Tibial artery (tissue), 4 donors: ENCODE measurements at regions not wholly inside any gene's neighbourhood (a gene's known extent, or its start where the extent isn't known, plus 50 kb on each side); places are given as distances from the start of the nearest gene placed in this dataset.

Experiments
- DNase-seq, 2 donors: peaks; one replicate each; pipeline ENCODE4 v3.0.0-alpha.2; 2019
- H3K27ac ChIP-seq, 2 donors: fragments of 200-600 bp; sonication (generic) in 1 of 2; 1 replicate in 1 of 2; 2 replicates in 1 of 2; pipeline ENCODE4 v1.5.1; 2018 to 2019; ENCODE audit warnings: mild to moderate bottlenecking in 1 of 2
- H3K27me3 ChIP-seq, 2 donors: fragments of 200-600 bp; sonication (generic) in 1 of 2; one replicate each; pipeline versions ENCODE4 v1.5.1 to v1.6.0; 2016 to 2019
- H3K36me3 ChIP-seq, 3 donors: fragments of 200-600 bp; sonication (generic) in 2 of 3; one replicate each; pipeline ENCODE4 v1.5.1; 2016 to 2019; ENCODE audit warnings: mild to moderate bottlenecking in 2 of 3
- H3K4me1 ChIP-seq, 4 donors: fragments of 200-600 bp; sonication (generic) in 2 of 4; 1 replicate in 3 of 4; 2 replicates in 1 of 4; pipeline ENCODE4 v1.5.1; 2016 to 2019
- H3K4me3 ChIP-seq, 2 donors: fragments of 200-600 bp; sonication (generic) in 1 of 2; 1 replicate in 1 of 2; 2 replicates in 1 of 2; pipeline ENCODE4 v1.5.1; 2018 to 2019; ENCODE audit warnings: mild to moderate bottlenecking in 2 of 2
- H3K9me3 ChIP-seq, 3 donors: fragments of 200-600 bp; sonication (generic) in 1 of 3; one replicate each; pipeline ENCODE4 v1.5.1; 2016 to 2019
- intact Hi-C: fragments of 100-400 bp; cut with DNase I; formaldehyde crosslinking; loops from one replicate; pipeline ENCODE4 v1.15.0; 2023; ENCODE audit warnings: low total_unique reads
- TF ChIP-seq, protein P1 (sequence below), 2 experiments: fragments of 200-600 bp in 1 of 2; fragments of 450-650 bp in 1 of 2; IDR thresholded peaks; one replicate each; pipeline ENCODE4 v1.5.1; 2017 to 2019; ENCODE audit warnings: antibody characterized with exemption in 2 of 2, mild to moderate bottlenecking in 1 of 2, moderate library complexity in 1 of 2

DNA sequence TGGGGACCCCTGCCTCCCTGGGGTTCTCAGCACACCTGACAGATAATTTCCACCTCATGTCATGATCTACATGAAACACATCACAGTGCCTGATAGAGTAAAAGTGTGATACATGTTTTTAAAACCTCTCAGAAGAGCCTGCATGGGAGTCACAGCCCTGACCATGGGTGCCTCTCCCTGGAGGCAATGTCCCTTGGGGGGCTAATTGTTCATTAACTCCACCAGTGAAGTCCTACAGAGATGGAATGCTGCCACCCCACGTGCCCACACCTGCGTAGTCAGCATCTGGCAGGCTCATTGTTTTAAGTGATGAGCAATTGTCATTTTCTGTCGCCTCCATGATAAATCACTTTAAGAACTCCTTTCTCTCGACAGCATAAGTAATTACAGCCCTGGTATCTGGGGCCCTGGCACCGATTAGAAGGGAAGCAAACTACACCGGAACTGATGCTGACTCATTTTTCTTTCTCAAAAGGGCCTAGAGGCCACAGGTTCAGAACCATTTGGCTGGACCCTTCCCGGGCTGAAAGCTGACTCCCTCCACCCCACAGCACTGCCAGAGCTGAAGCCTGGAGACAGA, 109.6 kb upstream of the GJB5 start:
- Histone ChIP-seq H3K9me3 (no peaks in the 10 kb centered on the region), H3K36me3 (no peaks in the 10 kb centered on the region), H3K4me1 (no peaks in the 10 kb centered on the region), H3K27ac (no peak overlapping the region), H3K4me3 (no peak overlapping the region), H3K27me3 (peaks cover 0 to 19% of the 10 kb centered on the region in 2 donors)
- TF ChIP-seq, protein P1, sequence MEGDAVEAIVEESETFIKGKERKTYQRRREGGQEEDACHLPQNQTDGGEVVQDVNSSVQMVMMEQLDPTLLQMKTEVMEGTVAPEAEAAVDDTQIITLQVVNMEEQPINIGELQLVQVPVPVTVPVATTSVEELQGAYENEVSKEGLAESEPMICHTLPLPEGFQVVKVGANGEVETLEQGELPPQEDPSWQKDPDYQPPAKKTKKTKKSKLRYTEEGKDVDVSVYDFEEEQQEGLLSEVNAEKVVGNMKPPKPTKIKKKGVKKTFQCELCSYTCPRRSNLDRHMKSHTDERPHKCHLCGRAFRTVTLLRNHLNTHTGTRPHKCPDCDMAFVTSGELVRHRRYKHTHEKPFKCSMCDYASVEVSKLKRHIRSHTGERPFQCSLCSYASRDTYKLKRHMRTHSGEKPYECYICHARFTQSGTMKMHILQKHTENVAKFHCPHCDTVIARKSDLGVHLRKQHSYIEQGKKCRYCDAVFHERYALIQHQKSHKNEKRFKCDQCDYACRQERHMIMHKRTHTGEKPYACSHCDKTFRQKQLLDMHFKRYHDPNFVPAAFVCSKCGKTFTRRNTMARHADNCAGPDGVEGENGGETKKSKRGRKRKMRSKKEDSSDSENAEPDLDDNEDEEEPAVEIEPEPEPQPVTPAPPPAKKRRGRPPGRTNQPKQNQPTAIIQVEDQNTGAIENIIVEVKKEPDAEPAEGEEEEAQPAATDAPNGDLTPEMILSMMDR (IDR thresholded peaks at IDR 0.05) = no peak
- intact Hi-C loops = no loop called here
- no peak for DNase-seq

DNA sequence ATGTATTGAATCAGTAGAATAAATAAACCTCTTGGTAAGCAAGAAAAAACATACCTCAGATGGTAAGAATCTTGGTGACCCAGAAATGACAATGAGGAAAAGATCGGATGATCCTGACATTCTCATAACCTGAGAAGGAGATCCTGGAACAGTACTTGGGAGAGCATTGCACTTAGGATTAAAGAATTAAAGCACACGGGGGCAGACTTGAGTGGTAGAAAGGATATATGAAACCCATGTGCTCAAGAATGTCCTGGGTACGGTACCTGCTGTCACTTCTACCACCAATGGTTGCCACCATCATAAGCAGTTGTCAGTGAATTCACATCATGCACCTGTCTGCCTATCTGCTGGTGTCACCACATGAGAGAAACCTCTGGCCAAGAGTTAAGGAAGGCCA, 108.9 kb upstream of the GJB5 start:
- no peaks in the 10 kb centered on the region for H3K9me3 ChIP-seq
- no peak for DNase-seq
- intact Hi-C loops = no loop called here

DNA sequence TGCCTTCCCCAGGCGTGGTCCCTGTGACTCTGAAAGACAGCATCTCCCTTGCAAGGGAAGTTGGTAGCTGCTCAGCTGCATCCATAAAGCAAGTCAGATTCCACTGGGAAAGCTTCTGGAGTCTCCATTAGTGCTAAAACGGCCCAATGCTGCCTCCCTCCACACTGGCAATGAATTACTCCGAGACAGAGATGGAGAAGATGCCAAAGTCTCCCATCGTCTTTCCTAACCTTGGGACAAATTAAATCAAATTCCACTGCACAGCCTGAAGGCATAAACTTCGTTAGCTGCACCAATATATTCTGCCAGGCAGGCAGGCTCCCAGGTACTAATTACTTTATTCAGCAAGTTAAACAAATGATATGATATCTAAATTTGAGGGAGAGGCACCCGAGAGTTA, 106.3 kb upstream of the GJB5 start:
- no peak for DNase-seq
- no peak overlapping the region for H3K27ac ChIP-seq
- intact Hi-C loops = no loop called here
- TF ChIP-seq, protein P1 (IDR thresholded peaks at IDR 0.05) = no peak
- H3K36me3 ChIP-seq = no peaks in the 10 kb centered on the region
- H3K9me3 ChIP-seq = no peaks in the 10 kb centered on the region
- no peak overlapping the region for H3K4me3 ChIP-seq
- peaks cover 0 to 43% of the 10 kb centered on the region in 2 donors for H3K27me3 ChIP-seq
- H3K4me1 ChIP-seq = no peaks in the 10 kb centered on the region

More for the DNA sequence above, 108.9 kb upstream of the GJB5 start:
- Histone ChIP-seq H3K4me3 (no peak overlapping the region), H3K36me3 (no peaks in the 10 kb centered on the region), H3K4me1 (no peaks in the 10 kb centered on the region), H3K27ac (no peak overlapping the region), H3K27me3 (peaks cover 0 to 27% of the 10 kb centered on the region in 2 donors)
- TF ChIP-seq, protein P1 (IDR thresholded peaks at IDR 0.05) = no peak

DNA sequence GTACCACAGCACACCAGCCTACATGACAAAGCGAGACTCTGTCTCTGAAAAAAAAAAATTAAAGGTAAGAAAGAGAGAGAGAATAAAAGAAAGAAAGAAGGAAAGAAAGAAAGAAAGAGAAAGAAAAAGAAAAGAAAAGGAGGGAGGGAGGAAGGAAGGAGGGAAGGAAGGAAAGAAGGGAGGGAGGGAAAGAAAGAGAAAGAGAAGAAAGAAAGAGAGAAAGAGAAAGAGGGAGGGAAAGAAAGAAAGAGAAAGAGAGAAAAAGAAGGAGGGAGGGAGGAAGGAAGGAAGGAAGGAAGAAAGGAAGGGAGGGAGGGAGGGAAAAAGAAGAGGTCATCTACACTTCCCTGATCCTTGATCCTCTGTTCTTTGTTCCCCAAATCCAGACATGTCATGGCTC, 104.8 kb upstream of the GJB5 start:
- Histone ChIP-seq H3K27ac (no peak overlapping the region), H3K36me3 (no peaks in the 10 kb centered on the region), H3K9me3 (no peaks in the 10 kb centered on the region), H3K4me1 (no peaks in the 10 kb centered on the region), H3K27me3 (peaks cover 0 to 52% of the 10 kb centered on the region in 2 donors), H3K4me3 (no peak overlapping the region)
- TF ChIP-seq, protein P1 (IDR thresholded peaks at IDR 0.05) = no peak
- intact Hi-C loops = no loop called here
- no peak for DNase-seq

DNA sequence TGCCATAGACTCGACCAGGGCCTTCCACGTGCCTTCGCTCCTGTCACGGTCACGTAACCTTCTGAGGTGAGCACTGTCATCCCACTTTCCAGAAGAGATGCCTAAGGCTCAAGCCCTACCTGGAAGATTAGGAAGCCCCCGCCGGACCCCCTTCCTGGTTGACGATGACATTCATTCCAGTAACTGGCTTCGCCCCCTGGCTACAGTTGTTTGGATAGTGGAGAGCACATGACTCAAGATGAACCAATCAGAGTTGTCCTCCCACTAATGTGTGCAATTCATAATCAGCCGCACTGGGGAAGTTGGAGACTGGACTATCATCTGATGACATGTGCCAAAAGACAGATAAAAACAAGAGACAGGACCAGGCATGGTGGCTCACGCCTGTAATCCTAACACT, 104.0 kb upstream of the GJB5 start:
- H3K27me3 ChIP-seq = peaks cover 0 to 56% of the 10 kb centered on the region in 2 donors
- H3K9me3 ChIP-seq = no peaks in the 10 kb centered on the region
- intact Hi-C loops = no loop called here
- no peaks in the 10 kb centered on the region for H3K4me1 ChIP-seq
- TF ChIP-seq, protein P1 (IDR thresholded peaks at IDR 0.05) = no peak
- no peak overlapping the region for H3K27ac ChIP-seq
- DNase-seq = no peak
- H3K4me3 ChIP-seq = no peak overlapping the region
- H3K36me3 ChIP-seq = no peaks in the 10 kb centered on the region

DNA sequence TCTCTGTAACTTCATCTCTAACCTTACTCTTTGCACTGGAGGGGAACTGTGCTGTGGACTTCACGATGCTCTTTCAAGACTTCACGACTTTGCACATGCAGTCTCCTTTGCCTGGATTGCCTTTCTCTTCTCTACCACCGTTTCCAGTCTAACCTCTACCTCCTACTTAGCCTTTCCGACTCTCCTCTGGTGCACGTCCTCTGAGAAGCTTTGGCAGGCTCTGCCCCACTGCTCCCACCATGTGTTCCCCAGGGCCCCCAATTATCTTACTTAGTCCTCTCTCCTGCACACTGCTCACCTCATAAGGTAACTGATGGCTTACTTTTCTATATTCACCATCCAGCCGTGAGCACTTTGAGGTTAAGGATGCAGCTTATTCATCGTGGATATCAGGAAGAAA, 101.7 kb upstream of the GJB5 start:
- Histone ChIP-seq H3K36me3 (no peaks in the 10 kb centered on the region), H3K27ac (no peak overlapping the region), H3K4me1 (no peaks in the 10 kb centered on the region), H3K9me3 (no peaks in the 10 kb centered on the region), H3K27me3 (peaks cover 0 to 49% of the 10 kb centered on the region in 2 donors), H3K4me3 (no peak overlapping the region)
- DNase-seq = no peak
- intact Hi-C loops = no loop called here
- TF ChIP-seq, protein P1 (IDR thresholded peaks at IDR 0.05) = no peak
